K562 (cell line): ENCODE measurements at regions not wholly inside any gene's neighbourhood (a gene's known extent, or its start where the extent isn't known, plus 50 kb on each side); places are given as distances from the start of the nearest gene placed in this dataset.

Source experiments
- ATAC-seq: fragments of 200-7000 bp; cut with Tn5 transposase; 3 replicates; pipeline ENCODE4 v1.9.1; 2020; ENCODE audit warnings: moderate library complexity
- BruUV-seq: library from RNA; stranded (reverse); fragments of 400-500 nt; replicated peaks from 2 replicates; lab custom pipeline; 2021; lab: Mats Ljungman, UMichigan
- CTCF ChIA-PET: fragments of 300-600 bp; formaldehyde crosslinking; extraction: SDS; loops from one replicate; lab custom pipeline; 2021; ENCODE audit warnings: low intra/inter-chr PET ratio; lab: Yijun Ruan, JAX
- POLR2A ChIA-PET: fragments of 300-600, 350-650 bp; sonication (Branson Sonifier 250); formaldehyde crosslinking; extraction: SDS; loops from one replicate; lab custom pipeline; 2021; ENCODE audit warnings: antibody characterized with exemption, inconsistent platforms; lab: Yijun Ruan, JAX
- DNase-seq, 4 experiments: peaks; one replicate each; pipeline versions ENCODE4 v3.0.0 to v3.0.0-alpha.2; 2011 to 2018; ENCODE audit warnings: low spot score in 3 of 4, mixed read lengths in 3 of 4; ENCODE audit errors: extremely low read depth in 1 of 4
- FAIRE-seq: peaks from 2 replicates; lab custom pipeline; 2011; peaks lifted over from hg19 to GRCh38; lab: Jason Lieb, UNC
- H2AFZ ChIP-seq: 2 replicates; pipeline ENCODE4 v1.6.0; 2011; ENCODE audit warnings: low read depth, low read length, control low read depth, inconsistent platforms
- H3K27ac ChIP-seq: fragments of 200-600 bp; 3 replicates; pipeline ENCODE4 v1.8.0; 2011; ENCODE audit warnings: low read depth, mild to moderate bottlenecking, control low read depth, inconsistent platforms, low read length, moderate library complexity, mixed read lengths; ENCODE audit errors: extremely low read depth
- H3K27me3 ChIP-seq, 2 experiments: fragments of 300-600 bp in 1 of 2; 2 replicates in 1 of 2; 3 replicates in 1 of 2; pipeline versions ENCODE4 v1.6.0 to v1.8.0; 2011; ENCODE audit warnings: inconsistent platforms in 2 of 2, low read length in 2 of 2, mild to moderate bottlenecking in 1 of 2, mixed read lengths in 1 of 2, moderate library complexity in 1 of 2; ENCODE audit not compliant: control insufficient read depth in 2 of 2, insufficient read depth in 2 of 2
- H3K36me3 ChIP-seq: fragments of 300-600 bp; 3 replicates; pipeline ENCODE4 v1.8.0; 2011; ENCODE audit warnings: mild to moderate bottlenecking, low read length, inconsistent platforms; ENCODE audit not compliant: control insufficient read depth, insufficient read depth
- H3K4me1 ChIP-seq, 2 experiments: fragments of 200-600 bp in 1 of 2; replicated peaks in 1 of 2; 2 replicates in 1 of 2; 3 replicates in 1 of 2; pipeline versions ENCODE4 v1.5.1 to v1.8.0; 2011; ENCODE audit warnings: inconsistent platforms in 2 of 2, low read length in 2 of 2, mild to moderate bottlenecking in 1 of 2, mixed read lengths in 1 of 2, moderate library complexity in 1 of 2; ENCODE audit not compliant: control insufficient read depth in 2 of 2, insufficient read depth in 2 of 2
- H3K4me2 ChIP-seq: 2 replicates; pipeline ENCODE4 v1.6.1; 2011; ENCODE audit warnings: low read length, control low read depth, inconsistent platforms, mixed read lengths; ENCODE audit not compliant: insufficient read depth
- H3K4me3 ChIP-seq: fragments of 200-600 bp; sonication (generic), shearing (Covaris generic); 2 replicates; pipeline ENCODE4 v1.5.1; 2016; ENCODE audit warnings: control low read depth, inconsistent platforms
- H3K79me2 ChIP-seq: fragments of 200-600 bp; 3 replicates; pipeline ENCODE4 v1.8.0; 2011; ENCODE audit warnings: low read length, inconsistent platforms; ENCODE audit not compliant: control insufficient read depth, insufficient read depth
- H3K9ac ChIP-seq, 2 experiments: 2 replicates each; pipeline versions ENCODE4 v1.6.0 to v1.6.1; 2011; ENCODE audit warnings: low read depth in 2 of 2, low read length in 2 of 2, control low read depth in 1 of 2, inconsistent platforms in 1 of 2, mild to moderate bottlenecking in 1 of 2, mixed read lengths in 1 of 2; ENCODE audit not compliant: insufficient read depth in 1 of 2
- H3K9me1 ChIP-seq: one replicate; pipeline ENCODE4 v1.6.0; 2011; ENCODE audit warnings: inconsistent platforms, mild to moderate bottlenecking, low read length, moderate library complexity; ENCODE audit not compliant: control insufficient read depth, insufficient read depth
- H3K9me3 ChIP-seq: replicated peaks from 2 replicates; pipeline ENCODE4 v1.5.1; 2011; ENCODE audit warnings: low read depth, low read length, inconsistent platforms; ENCODE audit not compliant: control insufficient read depth, insufficient read depth
- H4K20me1 ChIP-seq: replicated peaks from 2 replicates; pipeline ENCODE4 v1.6.1; 2011; ENCODE audit warnings: low read length, inconsistent platforms, mixed read lengths; ENCODE audit not compliant: control insufficient read depth, insufficient read depth
- CBX1 ChIP-seq: sonication (generic); IDR thresholded peaks from 2 replicates; pipeline ENCODE4 v1.6.1; 2016; ENCODE audit warnings: antibody characterized with exemption, low read depth, mild to moderate bottlenecking
- MAFK ChIP-seq: IDR thresholded peaks from 2 replicates; pipeline ENCODE4 v1.6.1; 2011; ENCODE audit warnings: low read length, improper control_type of control experiment
- in situ Hi-C: fragments of 300-500 bp; cut with MboI; formaldehyde crosslinking; loops from 4 replicates; pipeline ENCODE4 v1.15.0; 2018; ENCODE audit warnings: inconsistent platforms, mixed read lengths
- intact Hi-C: fragments of 100-400 bp; cut with micrococcal nuclease; formaldehyde crosslinking; loops from 2 replicates; pipeline ENCODE4 v1.14.2; 2022
- TF ChIP-seq, protein P1 (sequence below): fragments of 150-350 bp; conservative IDR thresholded peaks from 2 replicates; pipeline ENCODE4 v1.6.1; 2014; ENCODE audit warnings: low read length

GRCh38 chr2:41521211-41521610 lies 526.6 kb upstream of the PKDCC start:
- H3K4me2 ChIP-seq, result no peak overlapping the region
- POLR2A ChIA-PET, result no interaction called here
- BruUV-seq, result no TSS peak
- H3K9me3 ChIP-seq, result no peaks in the 10 kb centered on the region
- no peaks in the 10 kb centered on the region for H3K36me3 ChIP-seq
- H4K20me1 ChIP-seq, result no peaks in the 10 kb centered on the region
- CTCF ChIA-PET, result no interaction called here
- intact Hi-C loops (no loop called here), in situ Hi-C loops (no loop called here)
- no peak overlapping the region for H3K9ac ChIP-seq
- FAIRE-seq (no peak), ATAC-seq (no peak), DNase-seq (no peak)
- no peak overlapping the region for H3K27ac ChIP-seq
- H3K4me3 ChIP-seq, result no peak overlapping the region
- no peaks in the 10 kb centered on the region for H3K27me3 ChIP-seq
- no peaks in the 10 kb centered on the region for H3K4me1 ChIP-seq
- H3K9me1 ChIP-seq, result no peaks in the 10 kb centered on the region
- TF ChIP-seq MAFK (no peak), CBX1 (no peak)
- TF ChIP-seq, protein P1, sequence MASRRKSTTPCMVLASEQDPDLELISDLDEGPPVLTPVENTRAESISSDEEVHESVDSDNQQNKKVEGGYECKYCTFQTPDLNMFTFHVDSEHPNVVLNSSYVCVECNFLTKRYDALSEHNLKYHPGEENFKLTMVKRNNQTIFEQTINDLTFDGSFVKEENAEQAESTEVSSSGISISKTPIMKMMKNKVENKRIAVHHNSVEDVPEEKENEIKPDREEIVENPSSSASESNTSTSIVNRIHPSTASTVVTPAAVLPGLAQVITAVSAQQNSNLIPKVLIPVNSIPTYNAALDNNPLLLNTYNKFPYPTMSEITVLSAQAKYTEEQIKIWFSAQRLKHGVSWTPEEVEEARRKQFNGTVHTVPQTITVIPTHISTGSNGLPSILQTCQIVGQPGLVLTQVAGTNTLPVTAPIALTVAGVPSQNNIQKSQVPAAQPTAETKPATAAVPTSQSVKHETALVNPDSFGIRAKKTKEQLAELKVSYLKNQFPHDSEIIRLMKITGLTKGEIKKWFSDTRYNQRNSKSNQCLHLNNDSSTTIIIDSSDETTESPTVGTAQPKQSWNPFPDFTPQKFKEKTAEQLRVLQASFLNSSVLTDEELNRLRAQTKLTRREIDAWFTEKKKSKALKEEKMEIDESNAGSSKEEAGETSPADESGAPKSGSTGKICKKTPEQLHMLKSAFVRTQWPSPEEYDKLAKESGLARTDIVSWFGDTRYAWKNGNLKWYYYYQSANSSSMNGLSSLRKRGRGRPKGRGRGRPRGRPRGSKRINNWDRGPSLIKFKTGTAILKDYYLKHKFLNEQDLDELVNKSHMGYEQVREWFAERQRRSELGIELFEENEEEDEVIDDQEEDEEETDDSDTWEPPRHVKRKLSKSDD, result no peak
- no peaks in the 10 kb centered on the region for H3K79me2 ChIP-seq
- no peak overlapping the region for H2AFZ ChIP-seq
